HepG2 (cell line): ENCODE measurements at regions not wholly inside any gene's neighbourhood (a gene's known extent, or its start where the extent isn't known, plus 50 kb on each side); places are given as distances from the start of the nearest gene placed in this dataset.

Source experiments
- CAMTA2 ChIP-seq: sonication (generic); formaldehyde crosslinking; IDR thresholded peaks from 2 replicates; pipeline ENCODE4 v1.4.0; 2020; ENCODE audit warnings: mild to moderate bottlenecking, missing genetic modification reagents, borderline replicate concordance
- EP300 ChIP-seq, 3 experiments: sonication (generic) in 1 of 3; formaldehyde crosslinking in 1 of 3; IDR thresholded peaks; 2 replicates each; pipeline versions ENCODE4 v1.5.1 to v1.6.1; 2011 to 2020; ENCODE audit warnings: low read depth in 2 of 3, low read length in 2 of 3, borderline replicate concordance in 1 of 3, improper control_type of control experiment in 1 of 3, mild to moderate bottlenecking in 1 of 3, missing genetic modification reagents in 1 of 3, moderate library complexity in 1 of 3
- FOXM1 ChIP-seq: sonication (generic); formaldehyde crosslinking; IDR thresholded peaks from 2 replicates; pipeline ENCODE4 v1.5.0; 2020; ENCODE audit warnings: missing genetic modification reagents
- GATA4 ChIP-seq: sonication (generic); IDR thresholded peaks from 2 replicates; pipeline ENCODE4 v1.6.1; 2016; ENCODE audit warnings: antibody characterized with exemption, low read depth, borderline replicate concordance
- GFI1 ChIP-seq: sonication (generic); formaldehyde crosslinking; IDR thresholded peaks from 2 replicates; pipeline ENCODE4 v1.5.0; 2020; ENCODE audit warnings: missing genetic modification reagents, mild to moderate bottlenecking, borderline replicate concordance
- HMG20A ChIP-seq: IDR thresholded peaks from 2 replicates; pipeline ENCODE4 v1.6.1; 2016; ENCODE audit warnings: borderline replicate concordance
- HMG20B ChIP-seq: conservative IDR thresholded peaks from 2 replicates; pipeline ENCODE4 v1.6.1; 2016; ENCODE audit warnings: missing genetic modification reagents, missing compliant biosample characterization
- HNF4A ChIP-seq: sonication (generic); formaldehyde crosslinking; IDR thresholded peaks from 2 replicates; pipeline ENCODE4 v1.4.0; 2020; ENCODE audit warnings: missing genetic modification reagents
- LCORL ChIP-seq, 2 experiments: fragments of 450-650 bp in 1 of 2; sonication (generic) in 1 of 2; formaldehyde crosslinking in 1 of 2; IDR thresholded peaks; 2 replicates each; pipeline versions ENCODE4 v1.5.0 to v1.6.1; 2017 to 2020; ENCODE audit warnings: antibody characterized with exemption in 1 of 2, missing genetic modification reagents in 1 of 2
- SOX6 ChIP-seq, 2 experiments: fragments of 450-650 bp in 1 of 2; sonication (generic) in 1 of 2; formaldehyde crosslinking in 1 of 2; IDR thresholded peaks; 2 replicates each; pipeline versions ENCODE4 v1.4.0 to v1.6.1; 2017 to 2020; ENCODE audit warnings: antibody characterized with exemption in 1 of 2, mild to moderate bottlenecking in 1 of 2, missing genetic modification reagents in 1 of 2
- SRF ChIP-seq: IDR thresholded peaks from 2 replicates; pipeline ENCODE4 v1.6.1; 2011; ENCODE audit warnings: mild to moderate bottlenecking, low read depth, low read length, moderate library complexity
- ZMYM3 ChIP-seq: sonication (generic); formaldehyde crosslinking; IDR thresholded peaks from 2 replicates; pipeline ENCODE4 v1.5.1; 2020; ENCODE audit warnings: mild to moderate bottlenecking, missing genetic modification reagents
- ZNF264 ChIP-seq: sonication (generic); formaldehyde crosslinking; IDR thresholded peaks from 2 replicates; pipeline ENCODE4 v1.4.0; 2020; ENCODE audit warnings: missing genetic modification reagents
- ZNF550 ChIP-seq: sonication (generic); formaldehyde crosslinking; IDR thresholded peaks from 2 replicates; pipeline ENCODE4 v1.4.0; 2020; ENCODE audit warnings: mild to moderate bottlenecking, missing genetic modification reagents, borderline replicate concordance
- ZNF644 ChIP-seq: IDR thresholded peaks from 2 replicates; pipeline ENCODE4 v1.6.1; 2016; ENCODE audit warnings: low read depth
- ZNF670 ChIP-seq: sonication (generic); formaldehyde crosslinking; IDR thresholded peaks from 2 replicates; pipeline ENCODE4 v1.8.0; 2022; ENCODE audit warnings: mild to moderate bottlenecking, missing genetic modification reagents, borderline replicate concordance
- ZNF747 ChIP-seq: sonication (generic); formaldehyde crosslinking; IDR thresholded peaks from 2 replicates; pipeline ENCODE4 v1.8.1; 2023; ENCODE audit warnings: missing genetic modification reagents, mild to moderate bottlenecking, borderline replicate concordance
- ZNF792 ChIP-seq: IDR thresholded peaks from 2 replicates; pipeline ENCODE4 v1.6.1; 2016
- TF ChIP-seq, protein P1 (sequence below): IDR thresholded peaks from 2 replicates; pipeline ENCODE4 v1.6.1; 2016; ENCODE audit warnings: low read depth
- TF ChIP-seq, protein P2 (sequence below): sonication (generic); formaldehyde crosslinking; IDR thresholded peaks from 2 replicates; pipeline ENCODE4 v1.8.1; 2023; ENCODE audit warnings: mild to moderate bottlenecking, inconsistent platforms, moderate library complexity, missing genetic modification reagents, borderline replicate concordance
- TF ChIP-seq, protein P3 (sequence below): sonication (generic); formaldehyde crosslinking; IDR thresholded peaks from 2 replicates; pipeline ENCODE4 v1.4.0; 2020; ENCODE audit warnings: missing genetic modification reagents
- TF ChIP-seq, protein P4 (sequence below): sonication (generic); formaldehyde crosslinking; IDR thresholded peaks from 2 replicates; pipeline ENCODE4 v1.8.0; 2022; ENCODE audit warnings: mild to moderate bottlenecking, missing genetic modification reagents
- TF ChIP-seq, protein P5 (sequence below): sonication (generic); formaldehyde crosslinking; IDR thresholded peaks from 2 replicates; pipeline ENCODE4 v1.8.1; 2023; ENCODE audit warnings: missing genetic modification reagents, inconsistent platforms, borderline replicate concordance

DNA sequence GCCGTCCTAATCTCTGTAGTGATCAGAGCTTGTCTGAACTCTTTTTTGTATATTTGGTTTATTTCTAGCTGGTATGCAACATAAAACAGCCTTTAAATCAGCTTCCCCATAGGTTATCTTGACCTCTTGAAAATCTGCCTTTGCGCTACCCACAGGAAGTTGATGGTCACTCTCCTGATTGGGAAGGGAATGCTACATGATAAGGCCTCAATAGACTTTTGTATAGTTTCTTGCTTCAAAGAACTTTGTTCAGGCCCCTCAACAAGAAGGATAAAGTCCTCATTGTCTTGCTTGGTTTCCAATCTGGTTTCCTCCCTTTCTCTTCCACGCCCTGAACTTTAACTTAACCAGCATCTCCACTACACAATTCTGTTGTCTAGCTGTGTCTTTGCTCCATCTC is 95.4 kb upstream of the TENT5A start (continued):
- TF ChIP-seq SRF (no peak), LCORL (IDR thresholded peaks at IDR 0.05) (no peak), LCORL (CRISPR knock-in tag; IDR thresholded peaks at IDR 0.05) (no peak), HMG20A (peak; percentile 55; the same call in 1 of the 2 replicates), FOXM1 (CRISPR knock-in tag) (no peak), ZMYM3 (no peak), ZNF670 (CRISPR knock-in tag) (no peak), ZNF792 (CRISPR knock-in tag) (no peak), ZNF747 (CRISPR knock-in tag) (no peak), SOX6 (IDR thresholded peaks at IDR 0.05) (no peak), SOX6 (CRISPR knock-in tag; IDR thresholded peaks at IDR 0.05) (peak; percentile 32; the same call in 1 of the 2 replicates), CAMTA2 (no peak), HNF4A (peak; percentile 23; the same call in 1 of the 2 replicates), ZNF644 (CRISPR knock-in tag) (no peak), HMG20B (CRISPR knock-in tag) (no peak), GFI1 (CRISPR knock-in tag) (no peak), GATA4 (peak; percentile 51; the same call in 1 of the 2 replicates), ZNF550 (no peak), EP300 (IDR thresholded peaks at IDR 0.05; ENCODE audit: low read depth in 2 of 2, low read length in 2 of 2) (peak in 1 of 2 experiments; percentile 63; a peak in 1 of 4 replicates), EP300 (CRISPR knock-in tag; IDR thresholded peaks at IDR 0.05; ENCODE audit: borderline replicate concordance) (peak; percentile 28; the same call in 1 of the 2 replicates), ZNF264 (no peak)
- TF ChIP-seq, protein P1, sequence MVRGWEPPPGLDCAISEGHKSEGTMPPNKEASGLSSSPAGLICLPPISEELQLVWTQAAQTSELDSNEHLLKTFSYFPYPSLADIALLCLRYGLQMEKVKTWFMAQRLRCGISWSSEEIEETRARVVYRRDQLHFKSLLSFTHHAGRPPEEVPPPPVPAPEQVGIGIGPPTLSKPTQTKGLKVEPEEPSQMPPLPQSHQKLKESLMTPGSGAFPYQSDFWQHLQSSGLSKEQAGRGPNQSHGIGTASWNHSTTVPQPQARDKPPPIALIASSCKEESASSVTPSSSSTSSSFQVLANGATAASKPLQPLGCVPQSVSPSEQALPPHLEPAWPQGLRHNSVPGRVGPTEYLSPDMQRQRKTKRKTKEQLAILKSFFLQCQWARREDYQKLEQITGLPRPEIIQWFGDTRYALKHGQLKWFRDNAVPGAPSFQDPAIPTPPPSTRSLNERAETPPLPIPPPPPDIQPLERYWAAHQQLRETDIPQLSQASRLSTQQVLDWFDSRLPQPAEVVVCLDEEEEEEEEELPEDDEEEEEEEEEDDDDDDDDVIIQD (CRISPR knock-in tag) = no peak
- TF ChIP-seq, protein P2, sequence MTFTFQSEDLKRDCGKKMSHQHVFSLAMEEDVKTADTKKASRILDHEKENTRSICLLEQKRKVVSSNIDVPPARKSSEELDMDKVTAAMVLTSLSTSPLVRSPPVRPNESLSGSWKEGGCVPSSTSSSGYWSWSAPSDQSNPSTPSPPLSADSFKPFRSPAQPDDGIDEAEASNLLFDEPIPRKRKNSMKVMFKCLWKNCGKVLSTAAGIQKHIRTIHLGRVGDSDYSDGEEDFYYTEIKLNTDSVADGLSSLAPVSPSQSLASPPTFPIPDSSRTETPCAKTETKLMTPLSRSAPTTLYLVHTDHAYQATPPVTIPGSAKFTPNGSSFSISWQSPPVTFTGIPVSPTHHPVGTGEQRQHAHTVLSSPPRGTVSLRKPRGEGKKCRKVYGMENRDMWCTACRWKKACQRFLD (CRISPR knock-in tag) = no peak
- TF ChIP-seq, protein P3, sequence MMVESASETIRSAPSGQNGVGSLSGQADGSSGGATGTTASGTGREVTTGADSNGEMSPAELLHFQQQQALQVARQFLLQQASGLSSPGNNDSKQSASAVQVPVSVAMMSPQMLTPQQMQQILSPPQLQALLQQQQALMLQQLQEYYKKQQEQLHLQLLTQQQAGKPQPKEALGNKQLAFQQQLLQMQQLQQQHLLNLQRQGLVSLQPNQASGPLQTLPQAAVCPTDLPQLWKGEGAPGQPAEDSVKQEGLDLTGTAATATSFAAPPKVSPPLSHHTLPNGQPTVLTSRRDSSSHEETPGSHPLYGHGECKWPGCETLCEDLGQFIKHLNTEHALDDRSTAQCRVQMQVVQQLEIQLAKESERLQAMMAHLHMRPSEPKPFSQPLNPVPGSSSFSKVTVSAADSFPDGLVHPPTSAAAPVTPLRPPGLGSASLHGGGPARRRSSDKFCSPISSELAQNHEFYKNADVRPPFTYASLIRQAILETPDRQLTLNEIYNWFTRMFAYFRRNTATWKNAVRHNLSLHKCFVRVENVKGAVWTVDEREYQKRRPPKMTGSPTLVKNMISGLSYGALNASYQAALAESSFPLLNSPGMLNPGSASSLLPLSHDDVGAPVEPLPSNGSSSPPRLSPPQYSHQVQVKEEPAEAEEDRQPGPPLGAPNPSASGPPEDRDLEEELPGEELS (CRISPR knock-in tag) = 0 out of 2 replicates have a peak, but pooled peaks have one; percentile 37
- TF ChIP-seq, protein P4, sequence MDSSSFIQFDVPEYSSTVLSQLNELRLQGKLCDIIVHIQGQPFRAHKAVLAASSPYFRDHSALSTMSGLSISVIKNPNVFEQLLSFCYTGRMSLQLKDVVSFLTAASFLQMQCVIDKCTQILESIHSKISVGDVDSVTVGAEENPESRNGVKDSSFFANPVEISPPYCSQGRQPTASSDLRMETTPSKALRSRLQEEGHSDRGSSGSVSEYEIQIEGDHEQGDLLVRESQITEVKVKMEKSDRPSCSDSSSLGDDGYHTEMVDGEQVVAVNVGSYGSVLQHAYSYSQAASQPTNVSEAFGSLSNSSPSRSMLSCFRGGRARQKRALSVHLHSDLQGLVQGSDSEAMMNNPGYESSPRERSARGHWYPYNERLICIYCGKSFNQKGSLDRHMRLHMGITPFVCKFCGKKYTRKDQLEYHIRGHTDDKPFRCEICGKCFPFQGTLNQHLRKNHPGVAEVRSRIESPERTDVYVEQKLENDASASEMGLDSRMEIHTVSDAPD (CRISPR knock-in tag) = no peak
- TF ChIP-seq, protein P5, sequence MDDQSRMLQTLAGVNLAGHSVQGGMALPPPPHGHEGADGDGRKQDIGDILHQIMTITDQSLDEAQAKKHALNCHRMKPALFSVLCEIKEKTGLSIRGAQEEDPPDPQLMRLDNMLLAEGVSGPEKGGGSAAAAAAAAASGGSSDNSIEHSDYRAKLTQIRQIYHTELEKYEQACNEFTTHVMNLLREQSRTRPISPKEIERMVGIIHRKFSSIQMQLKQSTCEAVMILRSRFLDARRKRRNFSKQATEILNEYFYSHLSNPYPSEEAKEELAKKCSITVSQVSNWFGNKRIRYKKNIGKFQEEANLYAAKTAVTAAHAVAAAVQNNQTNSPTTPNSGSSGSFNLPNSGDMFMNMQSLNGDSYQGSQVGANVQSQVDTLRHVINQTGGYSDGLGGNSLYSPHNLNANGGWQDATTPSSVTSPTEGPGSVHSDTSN (CRISPR knock-in tag) = no peak
